Hematopoietic multipotent progenitor cell treated with erythropoietin and hydrocortisone succinate and interleukin-3 and kit ligand, for 17 days (in vitro differentiated cells): ENCODE measurements at regions not wholly inside any gene's neighbourhood (a gene's known extent, or its start where the extent isn't known, plus 50 kb on each side); places are given as distances from the start of the nearest gene placed in this dataset.
"Not testable (repeated sequence)": the region's sequence is repeated elsewhere in the genome, so short reads cannot be mapped to it uniquely, and the experiment has no call there.

Experiments
- DNase-seq: peaks from one replicate; pipeline ENCODE4 v3.0.0-alpha.2; 2015; ENCODE audit warnings: low spot score

GRCh38 chr3:187536185-187536584 lies 134.0 kb downstream of the SST start:
- DNase-seq = no peak

GRCh38 chr3:187533797-187534196 lies 136.4 kb downstream of the SST start:
- DNase-seq = no peak

- DNase-seq = no peak
Measured at GRCh38 chr3:187531831-187532230, 138.4 kb downstream of the SST start.

- DNase-seq = no peak
Measured at GRCh38 chr3:187522890-187523289, 147.3 kb downstream of the SST start.

GRCh38 chr3:187522293-187522692 lies 147.9 kb downstream of the SST start:
- DNase-seq = no peak

- no peak for DNase-seq
Measured at GRCh38 chr3:187521546-187521945, 148.6 kb downstream of the SST start.

- no peak for DNase-seq
Measured at GRCh38 chr3:187520027-187520945, 149.9 kb downstream of the SST start.

- no peak for DNase-seq
Measured at GRCh38 chr3:187519428-187519890, 150.7 kb downstream of the SST start.

GRCh38 chr3:187518616-187519015 lies 150.4 kb downstream of the RTP4 start:
- DNase-seq = no peak

- no peak for DNase-seq
Measured at GRCh38 chr3:187518207-187518606, 150.0 kb downstream of the RTP4 start.

- no peak for DNase-seq
Measured at GRCh38 chr3:187516446-187517185, 148.4 kb downstream of the RTP4 start.

GRCh38 chr3:187507905-187508304 lies 139.7 kb downstream of the RTP4 start:
- DNase-seq = no peak

- no peak for DNase-seq
Measured at GRCh38 chr3:187507266-187507665, 139.1 kb downstream of the RTP4 start.

GRCh38 chr3:187504435-187504834 lies 136.2 kb downstream of the RTP4 start:
- no peak for DNase-seq

GRCh38 chr3:187498211-187498724 lies 130.1 kb downstream of the RTP4 start:
- DNase-seq = no peak

GRCh38 chr3:187497052-187497451 lies 128.9 kb downstream of the RTP4 start:
- DNase-seq = no peak

- DNase-seq = not testable (repeated sequence)
Measured at GRCh38 chr3:187494056-187494455, 125.9 kb downstream of the RTP4 start.

GRCh38 chr3:187491371-187491770 lies 123.2 kb downstream of the RTP4 start:
- no peak for DNase-seq

GRCh38 chr3:187490366-187490765 lies 122.2 kb downstream of the RTP4 start:
- no peak for DNase-seq

GRCh38 chr3:187484547-187485295 lies 116.5 kb downstream of the RTP4 start:
- DNase-seq = no peak

- DNase-seq = no peak
Measured at GRCh38 chr3:187481426-187481825, 113.2 kb downstream of the RTP4 start.

GRCh38 chr3:187475613-187476012 lies 107.4 kb downstream of the RTP4 start:
- not testable (repeated sequence) for DNase-seq
